Keratinocyte (primary cell): ENCODE measurements at regions not wholly inside any gene's neighbourhood (a gene's known extent, or its start where the extent isn't known, plus 50 kb on each side); places are given as distances from the start of the nearest gene placed in this dataset.

Source experiments
- DNase-seq: peaks from one replicate; pipeline ENCODE4 v3.0.0-alpha.2; 2011; ENCODE audit warnings: low read depth, missing footprints, low spot score
- FAIRE-seq: peaks from 2 replicates; lab custom pipeline; 2011; peaks lifted over from hg19 to GRCh38; lab: Jason Lieb, UNC
- H2AFZ ChIP-seq: 2 replicates; pipeline ENCODE4 v1.6.0; 2012; ENCODE audit warnings: low read length, control low read depth, inconsistent platforms; ENCODE audit not compliant: control insufficient read depth
- H3K27ac ChIP-seq: 2 replicates; pipeline ENCODE4 v1.5.1; 2011; ENCODE audit warnings: low read length; ENCODE audit not compliant: control insufficient read depth, insufficient read depth
- H3K27me3 ChIP-seq: 3 replicates; pipeline ENCODE4 v1.6.0; 2011; ENCODE audit warnings: low read length; ENCODE audit not compliant: control insufficient read depth, insufficient read depth; ENCODE audit errors: extremely low read depth
- H3K36me3 ChIP-seq, 2 experiments: 2 replicates in 1 of 2; 3 replicates in 1 of 2; pipeline ENCODE4 v1.5.1; 2011; ENCODE audit warnings: low read length in 2 of 2, mild to moderate bottlenecking in 1 of 2; ENCODE audit not compliant: control insufficient read depth in 2 of 2, insufficient read depth in 2 of 2; ENCODE audit errors: extremely low read depth in 1 of 2
- H3K4me1 ChIP-seq: 3 replicates; pipeline ENCODE4 v1.5.1; 2011; ENCODE audit warnings: low read length; ENCODE audit not compliant: control insufficient read depth, insufficient read depth; ENCODE audit errors: extremely low read depth
- H3K4me2 ChIP-seq: 3 replicates; pipeline ENCODE4 v1.6.0; 2011; ENCODE audit warnings: low read depth, low read length; ENCODE audit not compliant: control insufficient read depth, insufficient read depth; ENCODE audit errors: extremely low read depth
- H3K4me3 ChIP-seq, 3 experiments: fragments of 200-600 bp in 1 of 3; sonication (generic) in 1 of 3; 2 replicates in 2 of 3; 3 replicates in 1 of 3; pipeline ENCODE4 v1.5.1; 2011 to 2016; ENCODE audit warnings: low read length in 3 of 3, mild to moderate bottlenecking in 3 of 3, control low read depth in 2 of 3, inconsistent platforms in 1 of 3, low read depth in 1 of 3, mixed read lengths in 1 of 3, mixed run types in 1 of 3, moderate library complexity in 1 of 3; ENCODE audit not compliant: control insufficient read depth in 2 of 3, insufficient read depth in 2 of 3; ENCODE audit errors: extremely low read depth in 1 of 3
- H3K79me2 ChIP-seq: 2 replicates; pipeline ENCODE4 v1.6.0; 2012; ENCODE audit warnings: low read length; ENCODE audit not compliant: control insufficient read depth, insufficient read depth
- H3K9ac ChIP-seq: 3 replicates; pipeline ENCODE4 v1.6.0; 2011; ENCODE audit warnings: low read length; ENCODE audit not compliant: control insufficient read depth, insufficient read depth; ENCODE audit errors: extremely low read depth
- H3K9me1 ChIP-seq: 3 replicates; pipeline ENCODE4 v1.6.0; 2011; ENCODE audit warnings: low read length; ENCODE audit not compliant: control insufficient read depth, insufficient read depth; ENCODE audit errors: extremely low read depth
- H3K9me3 ChIP-seq: 2 replicates; pipeline ENCODE4 v1.5.1; 2012; ENCODE audit warnings: low read depth, low read length; ENCODE audit not compliant: control insufficient read depth
- H4K20me1 ChIP-seq: 3 replicates; pipeline ENCODE4 v1.6.0; 2011; ENCODE audit warnings: low read length; ENCODE audit not compliant: control insufficient read depth, insufficient read depth; ENCODE audit errors: extremely low read depth
- CTCF ChIP-seq, 3 experiments: IDR thresholded peaks in 1 of 3; conservative IDR thresholded peaks in 1 of 3; optimal IDR thresholded peaks in 1 of 3; 2 replicates in 2 of 3; 3 replicates in 1 of 3; pipeline versions ENCODE3 to v1.5.1; 2011; ENCODE audit warnings: low read length in 3 of 3, mild to moderate bottlenecking in 3 of 3, moderate library complexity in 2 of 3, control low read depth in 1 of 3, inconsistent platforms in 1 of 3; ENCODE audit not compliant: insufficient read depth in 2 of 3; ENCODE audit errors: extremely low read depth in 1 of 3
- EZH2 ChIP-seq: IDR thresholded peaks from one replicate; pipeline ENCODE4 v1.6.1; 2012; ENCODE audit warnings: inconsistent platforms, mild to moderate bottlenecking, low read length, moderate library complexity
- dilution Hi-C: fragments of 300-500 bp; cut with MboI; formaldehyde crosslinking; loops from one replicate; pipeline ENCODE4 v1.7.0; 2020; ENCODE audit warnings: low sequenced_read_pairs; ENCODE audit not compliant: extremely low pct_ligation_motif_present

DNA sequence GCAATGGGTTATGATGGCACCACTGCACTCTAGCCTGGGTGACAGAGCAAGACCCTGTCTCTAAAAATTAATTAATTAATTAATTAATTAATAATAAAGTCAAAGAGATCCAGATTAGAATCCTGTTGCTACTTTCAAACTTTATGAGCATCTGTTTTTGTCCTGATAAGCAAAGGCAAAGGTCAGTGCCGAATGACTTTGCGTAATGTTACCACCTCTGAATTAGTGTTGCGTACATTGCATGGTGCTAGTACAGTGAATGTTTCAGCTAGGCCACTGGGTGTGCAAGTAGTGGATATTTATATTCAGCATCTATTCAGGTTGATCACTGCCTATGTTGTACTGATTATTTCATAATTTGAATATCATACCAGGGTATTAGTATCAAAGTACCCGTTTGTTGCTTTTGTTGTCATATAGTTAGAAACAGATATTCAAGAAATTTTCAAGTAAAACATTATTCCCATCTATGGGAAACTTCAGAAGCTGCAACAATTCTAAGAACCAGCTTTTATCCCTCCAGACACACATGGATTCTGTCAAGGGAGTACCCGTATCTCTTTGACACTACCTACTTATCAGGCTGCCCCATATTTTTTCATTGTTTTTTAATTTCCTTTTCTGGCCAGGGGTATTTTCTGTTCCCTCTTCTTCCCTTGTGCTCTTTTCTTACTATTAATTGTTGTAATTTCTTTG lies 127.1 kb upstream of the GRM7 start:
- no peak for FAIRE-seq
- no peak overlapping the region for H3K4me2 ChIP-seq
- no peaks in the 10 kb centered on the region for H3K36me3 ChIP-seq
- H3K27me3 ChIP-seq = no peaks in the 10 kb centered on the region
- H2AFZ ChIP-seq = no peak overlapping the region
- H3K9ac ChIP-seq = no peak overlapping the region
- no peak overlapping the region for H3K4me3 ChIP-seq
- no peak overlapping the region for H3K27ac ChIP-seq
- TF ChIP-seq EZH2 (no peak), CTCF (optimal IDR thresholded peaks at IDR 0.05 in 1 of 3, IDR thresholded peaks at IDR 0.05 in 1 of 3, conservative IDR thresholded peaks at IDR 0.05 in 1 of 3; ENCODE audit: extremely low read depth in 1 of 3, insufficient read depth in 2 of 3, low read length in 3 of 3) (no peak)
- H4K20me1 ChIP-seq = no peaks in the 10 kb centered on the region
- H3K79me2 ChIP-seq = no peaks in the 10 kb centered on the region
- dilution Hi-C loops = no loop called here
- no peaks in the 10 kb centered on the region for H3K4me1 ChIP-seq
- H3K9me3 ChIP-seq = no peaks in the 10 kb centered on the region
- DNase-seq = no peak
- no peaks in the 10 kb centered on the region for H3K9me1 ChIP-seq

- TF ChIP-seq CTCF (optimal IDR thresholded peaks at IDR 0.05 in 1 of 3, IDR thresholded peaks at IDR 0.05 in 1 of 3, conservative IDR thresholded peaks at IDR 0.05 in 1 of 3; ENCODE audit: extremely low read depth in 1 of 3, insufficient read depth in 2 of 3, low read length in 3 of 3) (no peak), EZH2 (no peak)
- Histone ChIP-seq H3K4me1 (no peaks in the 10 kb centered on the region), H2AFZ (no peak overlapping the region), H3K27me3 (no peaks in the 10 kb centered on the region), H3K4me2 (no peak overlapping the region), H3K9me1 (no peaks in the 10 kb centered on the region), H3K9me3 (no peaks in the 10 kb centered on the region), H4K20me1 (no peaks in the 10 kb centered on the region), H3K27ac (no peak overlapping the region), H3K4me3 (no peak overlapping the region), H3K79me2 (no peaks in the 10 kb centered on the region), H3K9ac (no peak overlapping the region), H3K36me3 (no peaks in the 10 kb centered on the region)
- DNase-seq (no peak), FAIRE-seq (no peak)
- dilution Hi-C loops = no loop called here
Measured at GRCh38 chr3:6734395-6734746, 126.5 kb upstream of the GRM7 start.
